H9 (cell line): ENCODE measurements at regions not wholly inside any gene's neighbourhood (a gene's known extent, or its start where the extent isn't known, plus 50 kb on each side); places are given as distances from the start of the nearest gene placed in this dataset.
"Not testable (repeated sequence)": the region's sequence is repeated elsewhere in the genome, so short reads cannot be mapped to it uniquely, and the experiment has no call there.

Experiments used
- DNase-seq: peaks from one replicate; pipeline ENCODE4 v3.0.0-alpha.2; 2017
- H2AFZ ChIP-seq: one replicate; pipeline ENCODE4 v1.6.1; 2013; ENCODE audit warnings: mild to moderate bottlenecking, low read length, control low read depth, moderate library complexity
- H2AK5ac ChIP-seq: 2 replicates; pipeline ENCODE4 v1.6.1; 2013; ENCODE audit warnings: low read length, control low read depth, mixed read lengths; ENCODE audit not compliant: insufficient read length
- H2BK120ac ChIP-seq: one replicate; pipeline ENCODE4 v1.6.1; 2013; ENCODE audit warnings: low read depth, mild to moderate bottlenecking, low read length, control low read depth, inconsistent platforms; ENCODE audit not compliant: poor library complexity, severe bottlenecking
- H2BK12ac ChIP-seq: 2 replicates; pipeline ENCODE4 v1.6.1; 2013; ENCODE audit warnings: low read length, control low read depth, mixed read lengths, low read depth; ENCODE audit not compliant: insufficient read length
- H2BK15ac ChIP-seq: 2 replicates; pipeline ENCODE4 v1.6.1; 2013; ENCODE audit warnings: low read depth, low read length, control low read depth
- H2BK20ac ChIP-seq: one replicate; pipeline ENCODE4 v1.6.1; 2013; ENCODE audit warnings: low read depth, mild to moderate bottlenecking, low read length, control low read depth, inconsistent platforms; ENCODE audit not compliant: poor library complexity, severe bottlenecking
- H2BK5ac ChIP-seq: 2 replicates; pipeline ENCODE4 v1.6.1; 2013; ENCODE audit warnings: low read length, control low read depth, mixed read lengths; ENCODE audit not compliant: insufficient read length
- H3K14ac ChIP-seq: 2 replicates; pipeline ENCODE4 v1.6.1; 2013; ENCODE audit warnings: low read length, control low read depth; ENCODE audit not compliant: insufficient read depth
- H3K18ac ChIP-seq: 2 replicates; pipeline ENCODE4 v1.6.1; 2013; ENCODE audit warnings: low read depth, mild to moderate bottlenecking, mixed read lengths, low read length, control low read depth; ENCODE audit not compliant: insufficient read length
- H3K23ac ChIP-seq: 2 replicates; pipeline ENCODE4 v1.6.1; 2013; ENCODE audit warnings: low read length, control low read depth, mixed read lengths, low read depth; ENCODE audit not compliant: insufficient read length
- H3K23me2 ChIP-seq: 2 replicates; pipeline ENCODE4 v1.6.1; 2013; ENCODE audit warnings: low read depth, mild to moderate bottlenecking, mixed read lengths, low read length, control low read depth; ENCODE audit not compliant: insufficient read length, poor library complexity, severe bottlenecking
- H3K27ac ChIP-seq: 2 replicates; pipeline ENCODE4 v1.5.1; 2013; ENCODE audit warnings: low read length, control low read depth, mixed read lengths, low read depth; ENCODE audit not compliant: insufficient read length
- H3K27me3 ChIP-seq: 2 replicates; pipeline ENCODE4 v1.6.1; 2013; ENCODE audit warnings: low read length, control low read depth, inconsistent platforms; ENCODE audit not compliant: insufficient read depth
- H3K4ac ChIP-seq: 2 replicates; pipeline ENCODE4 v1.6.1; 2013; ENCODE audit warnings: low read depth, mild to moderate bottlenecking, control low read depth, inconsistent platforms, low read length, moderate library complexity
- H3K4me1 ChIP-seq: 2 replicates; pipeline ENCODE4 v1.6.1; 2013; ENCODE audit warnings: low read length, control low read depth, inconsistent platforms; ENCODE audit not compliant: insufficient read depth
- H3K4me2 ChIP-seq: 2 replicates; pipeline ENCODE4 v1.6.1; 2013; ENCODE audit warnings: low read length, control low read depth, mixed read lengths; ENCODE audit not compliant: insufficient read length, insufficient read depth
- H3K56ac ChIP-seq: 2 replicates; pipeline ENCODE4 v1.6.1; 2013; ENCODE audit warnings: low read depth, mild to moderate bottlenecking, mixed read lengths, low read length, control low read depth; ENCODE audit not compliant: insufficient read length
- H3K79me1 ChIP-seq: 2 replicates; pipeline ENCODE4 v1.6.1; 2013; ENCODE audit warnings: low read depth, mild to moderate bottlenecking, moderate library complexity, low read length, control low read depth, inconsistent platforms; ENCODE audit not compliant: insufficient read depth, poor library complexity, severe bottlenecking
- H3K79me2 ChIP-seq: 2 replicates; pipeline ENCODE4 v1.6.1; 2013; ENCODE audit warnings: low read length, control low read depth, inconsistent platforms; ENCODE audit not compliant: insufficient read depth
- H3K9ac ChIP-seq: 2 replicates; pipeline ENCODE4 v1.6.1; 2013; ENCODE audit warnings: low read length, control low read depth, mixed read lengths; ENCODE audit not compliant: insufficient read length; ENCODE audit errors: extremely low read depth
- H3K9me3 ChIP-seq: one replicate; pipeline ENCODE4 v1.6.1; 2013; ENCODE audit warnings: low read depth, low read length, inconsistent platforms; ENCODE audit not compliant: control insufficient read depth
- H3T11ph ChIP-seq: one replicate; pipeline ENCODE4 v1.6.1; 2013; ENCODE audit warnings: mild to moderate bottlenecking, low read length, control low read depth, inconsistent platforms
- H4K20me1 ChIP-seq: one replicate; pipeline ENCODE4 v1.6.1; 2013; ENCODE audit not compliant: control insufficient read depth, insufficient read length, insufficient read depth
- H4K5ac ChIP-seq: 2 replicates; pipeline ENCODE4 v1.6.1; 2013; ENCODE audit warnings: low read depth, mild to moderate bottlenecking, mixed read lengths, low read length, control low read depth; ENCODE audit not compliant: insufficient read length
- H4K8ac ChIP-seq: replicated peaks from 2 replicates; pipeline ENCODE4 v1.6.1; 2013; ENCODE audit warnings: low read length, control low read depth, mixed read lengths, low read depth; ENCODE audit not compliant: insufficient read length
- H4K91ac ChIP-seq: 2 replicates; pipeline ENCODE4 v1.6.1; 2013; ENCODE audit warnings: low read depth, mild to moderate bottlenecking, moderate library complexity, mixed read lengths, low read length, control low read depth; ENCODE audit not compliant: insufficient read length
- H3K27ac Mint-ChIP-seq, 3 experiments: 2 replicates in 2 of 3; 3 replicates in 1 of 3; pipeline ENCODE4 v1.8.0; 2020 to 2021; ENCODE audit warnings: mixed read lengths in 3 of 3, mild to moderate bottlenecking in 1 of 3, moderate library complexity in 1 of 3
- H3K27me3 Mint-ChIP-seq: 2 replicates; pipeline ENCODE4 v1.8.0; 2021; ENCODE audit warnings: low read depth, mild to moderate bottlenecking, moderate library complexity, mixed read lengths
- H3K36me3 Mint-ChIP-seq, 3 experiments: 2 replicates in 2 of 3; 3 replicates in 1 of 3; pipeline ENCODE4 v1.8.0; 2020 to 2021; ENCODE audit warnings: low read depth in 3 of 3, mixed read lengths in 3 of 3; ENCODE audit not compliant: insufficient read depth in 1 of 3
- H3K4me1 Mint-ChIP-seq, 2 experiments: 2 replicates each; pipeline ENCODE4 v1.8.0; 2020; ENCODE audit warnings: mixed read lengths in 2 of 2
- H3K4me3 Mint-ChIP-seq, 2 experiments: 2 replicates in 1 of 2; 3 replicates in 1 of 2; pipeline ENCODE4 v1.8.0; 2020 to 2021; ENCODE audit warnings: mild to moderate bottlenecking in 2 of 2, mixed read lengths in 2 of 2, moderate library complexity in 1 of 2
- H3K9me3 Mint-ChIP-seq, 2 experiments: 2 replicates in 1 of 2; 3 replicates in 1 of 2; pipeline ENCODE4 v1.8.0; 2020; ENCODE audit warnings: mild to moderate bottlenecking in 2 of 2, mixed read lengths in 2 of 2, moderate library complexity in 1 of 2
- CTCF ChIP-seq: fragments of 200-600 bp; sonication (generic); conservative IDR thresholded peaks from 3 replicates; pipeline ENCODE4 v1.8.0; 2021; ENCODE audit warnings: antibody characterized with exemption, mild to moderate bottlenecking
- WGBS: extraction: QIAGEN DNeasy Blood & Tissue Kit; methylation state at CpG from one replicate; pipeline ENCODE4 v1.1.7; 2013; ENCODE audit warnings: missing lambda C conversion rate, low lambda C conversion rate, mixed read lengths; ENCODE audit not compliant: insufficient read length; ENCODE audit errors: extremely low coverage; 5-methylcytosine and 5-hydroxymethylcytosine counted together

GRCh38 chr16:25366078-25366477, 108.4 kb upstream of the ZKSCAN2 start:
- Histone ChIP-seq H3K79me2 (no peaks in the 10 kb centered on the region), H3K4me2 (no peak overlapping the region), H3K27me3 (no peaks in the 10 kb centered on the region), H2BK5ac (no peak overlapping the region), H2BK15ac (no peak overlapping the region), H2BK20ac (no peak overlapping the region), H4K91ac (no peak overlapping the region), H3T11ph (no peak overlapping the region), H3K18ac (no peak overlapping the region), H3K14ac (no peak overlapping the region), H2AFZ (no peak overlapping the region), H2BK120ac (no peak overlapping the region), H3K4me1 (no peaks in the 10 kb centered on the region), H3K4ac (no peak overlapping the region), H3K56ac (no peak overlapping the region), H4K8ac (no peak overlapping the region), H4K20me1 (no peaks in the 10 kb centered on the region), H3K9me3 (no peaks in the 10 kb centered on the region), H3K23ac (no peak overlapping the region), H4K5ac (no peak overlapping the region), H3K27ac (no peak overlapping the region), H3K9ac (no peak overlapping the region), H2BK12ac (no peak overlapping the region), H2AK5ac (no peak overlapping the region), H3K23me2 (no peaks in the 10 kb centered on the region), H3K79me1 (no peaks in the 10 kb centered on the region)
- Mint-ChIP-seq H3K27ac (no peak overlapping the region), H3K9me3 (no peaks in the 10 kb centered on the region), H3K27me3 (no peaks in the 10 kb centered on the region; the same call in 1 of the 2 replicates), H3K4me1 (peaks cover 2% of the 10 kb centered on the region in 2 experiments; a peak in 3 of 4 replicates), H3K4me3 (no peak overlapping the region), H3K36me3 (peaks cover 0 to 4% (median 0%) of the 10 kb centered on the region in 3 experiments; a peak in 1 of 7 replicates)
- peak; percentile 49 for TF ChIP-seq CTCF
- no peak for DNase-seq
- WGBS: no CpG with 5 or more reads among the region's 2 CpGs

GRCh38 chr16:25359516-25359915, 101.9 kb upstream of the ZKSCAN2 start:
- not testable (repeated sequence) for H3K23ac ChIP-seq, H3K4ac ChIP-seq, H3K4me1 ChIP-seq, H4K20me1 ChIP-seq, H3K4me3 Mint-ChIP-seq, H3K27me3 Mint-ChIP-seq, H4K8ac ChIP-seq, H3K79me2 ChIP-seq, DNase-seq, H3K56ac ChIP-seq, H3K36me3 Mint-ChIP-seq, H3K9me3 ChIP-seq, H4K5ac ChIP-seq, H2BK120ac ChIP-seq, H2AFZ ChIP-seq, H2BK12ac ChIP-seq, H3K27me3 ChIP-seq, H2AK5ac ChIP-seq, H3K18ac ChIP-seq, H3K27ac ChIP-seq, H3K9me3 Mint-ChIP-seq, H2BK15ac ChIP-seq, H2BK20ac ChIP-seq, H3T11ph ChIP-seq, H3K23me2 ChIP-seq, H3K14ac ChIP-seq, H3K27ac Mint-ChIP-seq, H3K4me2 ChIP-seq, H3K4me1 Mint-ChIP-seq, H4K91ac ChIP-seq, H2BK5ac ChIP-seq, H3K9ac ChIP-seq, H3K79me1 ChIP-seq
- WGBS: no CpG with 5 or more reads among the region's 8 CpGs
